HL-60 (cell line): ENCODE measurements at regions not wholly inside any gene's neighbourhood (a gene's known extent, or its start where the extent isn't known, plus 50 kb on each side); places are given as distances from the start of the nearest gene placed in this dataset.

Experiments
- DNase-seq, 2 experiments: peaks; one replicate each; pipeline ENCODE4 v3.0.0-alpha.2; 2010 to 2020; ENCODE audit warnings: low read depth in 1 of 2, low spot score in 1 of 2
- H3K27ac ChIP-seq: fragments of 250-450 bp; sonication (Bioruptor Pico); replicated peaks from 2 replicates; pipeline ENCODE4 v1.5.1; 2020; ENCODE audit warnings: mild to moderate bottlenecking, moderate library complexity
- H3K27me3 ChIP-seq: fragments of 250-450 bp; sonication (Bioruptor Pico); 2 replicates; pipeline ENCODE4 v1.5.1; 2021; ENCODE audit warnings: mild to moderate bottlenecking, moderate library complexity; ENCODE audit not compliant: insufficient read depth, poor library complexity, severe bottlenecking
- H3K4me3 ChIP-seq: replicated peaks from 2 replicates; pipeline ENCODE4 v1.5.1; 2011; ENCODE audit warnings: mild to moderate bottlenecking, control low read depth, low read length; ENCODE audit not compliant: insufficient read depth
- CTCF ChIP-seq: IDR thresholded peaks from one replicate; pipeline ENCODE4 v1.5.1; 2011; ENCODE audit warnings: low read length, control low read depth, inconsistent platforms; ENCODE audit not compliant: insufficient read depth
- GABPA ChIP-seq: IDR thresholded peaks from 2 replicates; pipeline ENCODE4 v1.6.1; 2012; ENCODE audit warnings: low read depth
- POLR2AphosphoS5 ChIP-seq: IDR thresholded peaks from 2 replicates; pipeline ENCODE4 v1.6.1; 2012; ENCODE audit warnings: low read depth
- REST ChIP-seq: IDR thresholded peaks from 2 replicates; pipeline ENCODE4 v1.6.1; 2012; ENCODE audit warnings: low read depth; ENCODE audit not compliant: insufficient replicate concordance
- SPI1 ChIP-seq: IDR thresholded peaks from 2 replicates; pipeline ENCODE4 v1.6.1; 2012; ENCODE audit warnings: low read depth, mild to moderate bottlenecking, borderline replicate concordance

- no peak overlapping the region for H3K27ac ChIP-seq
- no peak for TF ChIP-seq CTCF
- TF ChIP-seq POLR2AphosphoS5: no peak
- TF ChIP-seq GABPA: no peak
- no peak for TF ChIP-seq REST
- no peak for TF ChIP-seq SPI1
- H3K4me3 ChIP-seq: no peak overlapping the region
- no peak for DNase-seq
- H3K27me3 ChIP-seq: no peaks in the 10 kb centered on the region
Measured at GRCh38 chr12:87897662-87898061, 131.5 kb downstream of the C12orf50 start.

- no peak overlapping the region for H3K27ac ChIP-seq
- no peak for TF ChIP-seq POLR2AphosphoS5
- TF ChIP-seq GABPA: no peak
- TF ChIP-seq SPI1: no peak
- no peak for TF ChIP-seq REST
- no peak for TF ChIP-seq CTCF
- H3K4me3 ChIP-seq: no peak overlapping the region
- no peak for DNase-seq
- no peaks in the 10 kb centered on the region for H3K27me3 ChIP-seq
Measured at GRCh38 chr12:87883806-87884205, 145.4 kb downstream of the C12orf50 start.

GRCh38 chr12:87879141-87879540 lies 150.1 kb downstream of the C12orf50 start:
- H3K27ac ChIP-seq: no peak overlapping the region
- no peak for DNase-seq
- H3K27me3 ChIP-seq: no peaks in the 10 kb centered on the region
- H3K4me3 ChIP-seq: no peak overlapping the region
- TF ChIP-seq GABPA: no peak
- no peak for TF ChIP-seq SPI1
- no peak for TF ChIP-seq REST
- no peak for TF ChIP-seq CTCF
- TF ChIP-seq POLR2AphosphoS5: no peak
